Activated CD8-positive, alpha-beta T cell treated with anti-CD3 and anti-CD28 coated beads, Interleukin-2, amount 10 ng/mL, durations not matched to agents 7 days and 5 days (primary cell): ENCODE measurements at regions not wholly inside any gene's neighbourhood (a gene's known extent, or its start where the extent isn't known, plus 50 kb on each side); places are given as distances from the start of the nearest gene placed in this dataset.
A peak's percentile ranks its signal among the peaks of the same experiment; 100 is the strongest.

Source experiments
- ATAC-seq: fragments of 150-1000 bp; cut with Tn5 transposase; one replicate; pipeline ENCODE4 v1.10.0; 2021; ENCODE audit warnings: moderate library complexity
- CTCF ChIA-PET: fragments of 350-600 bp; sonication (Branson Sonifier 250); formaldehyde crosslinking; loops from one replicate; lab custom pipeline; 2021; ENCODE audit warnings: antibody characterized with exemption; lab: Charles Lee
- POLR2A ChIA-PET: fragments of 350-600 bp; sonication (Branson Sonifier 250); formaldehyde crosslinking; loops from one replicate; lab custom pipeline; 2021; ENCODE audit warnings: antibody characterized with exemption; lab: Charles Lee
- DNase-seq: peaks from one replicate; pipeline ENCODE4 v3.0.0-alpha.2; 2020
- H3K27ac Mint-ChIP-seq: one replicate; pipeline ENCODE4 v1.8.0; 2021; ENCODE audit warnings: mild to moderate bottlenecking, mixed read lengths
- H3K27me3 Mint-ChIP-seq: one replicate; pipeline ENCODE4 v1.8.0; 2021; ENCODE audit warnings: low read depth, mixed read lengths
- H3K36me3 Mint-ChIP-seq: one replicate; pipeline ENCODE4 v1.8.0; 2021; ENCODE audit warnings: low read depth, mixed read lengths
- H3K4me1 Mint-ChIP-seq: one replicate; pipeline ENCODE4 v1.8.0; 2021; ENCODE audit warnings: low read depth, mixed read lengths
- H3K4me3 Mint-ChIP-seq: one replicate; pipeline ENCODE4 v1.8.0; 2021; ENCODE audit warnings: mild to moderate bottlenecking, mixed read lengths
- H3K9me3 Mint-ChIP-seq: one replicate; pipeline ENCODE4 v1.8.0; 2022; ENCODE audit warnings: mixed read lengths; ENCODE audit not compliant: insufficient read depth

GRCh38 chr6:144929262-144929661 is 644.1 kb downstream of the UTRN start:
- Mint-ChIP-seq H3K36me3 (no peaks in the 10 kb centered on the region), H3K4me1 (no peaks in the 10 kb centered on the region), H3K27me3 (no peaks in the 10 kb centered on the region), H3K9me3 (no peaks in the 10 kb centered on the region), H3K27ac (no peak overlapping the region), H3K4me3 (no peak overlapping the region)
- ChIA-PET POLR2A (interaction anchor here (0.6 kb wide), 1 partner anchor 18 kb away, joined by 4 read pairs; no protein-coding TSS in a partner anchor), CTCF (no interaction called here)
- no peak for DNase-seq
- no peak for ATAC-seq

DNA sequence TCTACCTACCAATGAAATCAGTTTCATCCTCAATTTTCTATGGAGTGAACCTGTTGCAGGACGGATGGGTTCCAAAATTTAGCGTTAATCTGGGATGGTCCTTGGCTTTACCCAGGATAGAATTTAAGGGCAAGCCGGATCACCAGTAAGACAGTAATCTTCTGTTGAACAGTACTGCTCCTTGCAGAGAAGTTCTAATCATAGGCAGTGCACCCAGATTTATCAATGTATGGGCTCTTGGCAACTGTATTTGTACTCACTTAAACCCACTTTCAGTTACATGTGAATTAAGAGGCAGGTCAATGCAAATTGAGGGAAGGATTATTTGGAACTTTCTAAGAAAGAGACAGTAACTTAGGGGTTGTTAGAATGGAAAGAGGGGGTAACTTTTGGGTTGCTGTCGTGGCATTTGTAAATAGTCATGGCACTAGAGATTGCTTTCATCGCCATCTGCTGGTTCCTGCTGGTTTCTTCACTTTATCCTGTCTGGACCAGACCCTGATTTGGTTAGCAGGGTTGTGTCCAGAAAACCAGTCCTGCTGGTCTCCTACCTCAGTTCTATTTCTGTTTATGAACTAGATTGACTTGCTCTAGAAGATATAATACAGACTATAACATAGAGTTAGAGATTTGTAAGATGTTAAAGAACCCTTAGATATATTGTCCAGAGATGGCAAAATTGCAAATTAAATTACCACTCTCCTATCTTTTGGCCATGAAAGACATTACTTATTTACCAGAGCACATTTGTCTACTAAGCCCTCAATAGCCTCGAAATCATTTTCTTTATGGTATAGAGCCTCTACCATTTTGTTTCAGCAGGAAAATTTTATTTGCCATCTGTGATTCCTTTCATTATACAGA is 646.3 kb downstream of the UTRN start:
- H3K36me3 Mint-ChIP-seq: no peaks in the 10 kb centered on the region
- H3K27ac Mint-ChIP-seq: no peak overlapping the region
- H3K4me3 Mint-ChIP-seq: no peak overlapping the region
- ChIA-PET CTCF (interaction anchor here (0.7 to 1.6 kb wide), 3 partner anchors 22 to 349 kb away, joined by 3 to 12 read pairs (median 4); no protein-coding TSS in a partner anchor), POLR2A (no interaction called here)
- ATAC-seq: peak; percentile 68
- peaks cover 7% of the 10 kb centered on the region for H3K27me3 Mint-ChIP-seq
- H3K4me1 Mint-ChIP-seq: no peaks in the 10 kb centered on the region
- peak; percentile 61 for DNase-seq
- H3K9me3 Mint-ChIP-seq: no peaks in the 10 kb centered on the region

DNA sequence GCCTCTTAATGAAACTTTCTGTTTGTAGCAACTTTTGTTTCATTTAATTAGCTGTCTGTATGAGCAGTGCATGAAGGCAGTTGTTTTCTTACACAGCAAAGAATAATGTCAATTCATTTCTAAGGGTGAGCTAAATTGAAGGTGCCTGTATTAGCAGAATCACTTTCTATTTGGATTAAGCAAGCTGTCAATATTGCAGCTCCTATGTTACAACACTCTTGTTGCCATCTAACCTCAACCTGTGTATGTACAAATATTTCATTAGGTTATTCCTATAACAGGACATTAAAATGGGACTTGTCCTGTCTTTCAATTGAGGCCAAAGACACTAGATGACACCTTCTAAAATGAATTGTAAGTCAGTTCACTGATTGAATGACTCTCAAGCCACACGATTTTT is 647.5 kb downstream of the UTRN start:
- DNase-seq (no peak), ATAC-seq (no peak)
- Mint-ChIP-seq H3K9me3 (no peaks in the 10 kb centered on the region), H3K27me3 (peaks cover 7% of the 10 kb centered on the region), H3K36me3 (no peaks in the 10 kb centered on the region), H3K4me1 (no peaks in the 10 kb centered on the region), H3K4me3 (no peak overlapping the region), H3K27ac (no peak overlapping the region)
- ChIA-PET CTCF (interaction anchor here (1.1 to 1.6 kb wide), 3 partner anchors 10 to 350 kb away, joined by 3 to 12 read pairs (median 4); no protein-coding TSS in a partner anchor), POLR2A (no interaction called here)

GRCh38 chr6:144935181-144935580 is 650.0 kb downstream of the UTRN start:
- DNase-seq (no peak), ATAC-seq (no peak)
- ChIA-PET CTCF (no interaction called here), POLR2A (no interaction called here)
- Mint-ChIP-seq H3K9me3 (no peaks in the 10 kb centered on the region), H3K36me3 (no peaks in the 10 kb centered on the region), H3K27me3 (peaks cover 10% of the 10 kb centered on the region), H3K4me3 (no peak overlapping the region), H3K27ac (no peak overlapping the region), H3K4me1 (no peaks in the 10 kb centered on the region)

GRCh38 chr6:144935661-144936060 is 650.5 kb downstream of the UTRN start:
- DNase-seq: no peak
- Mint-ChIP-seq H3K27me3 (peaks cover 10% of the 10 kb centered on the region), H3K9me3 (no peaks in the 10 kb centered on the region), H3K4me3 (no peak overlapping the region), H3K27ac (no peak overlapping the region), H3K4me1 (no peaks in the 10 kb centered on the region), H3K36me3 (no peaks in the 10 kb centered on the region)
- CTCF ChIA-PET: interaction anchor here (1.2 kb wide), 1 partner anchor 350 kb away, joined by 3 read pairs; no protein-coding TSS in a partner anchor
- POLR2A ChIA-PET: no interaction called here
- no peak for ATAC-seq

DNA sequence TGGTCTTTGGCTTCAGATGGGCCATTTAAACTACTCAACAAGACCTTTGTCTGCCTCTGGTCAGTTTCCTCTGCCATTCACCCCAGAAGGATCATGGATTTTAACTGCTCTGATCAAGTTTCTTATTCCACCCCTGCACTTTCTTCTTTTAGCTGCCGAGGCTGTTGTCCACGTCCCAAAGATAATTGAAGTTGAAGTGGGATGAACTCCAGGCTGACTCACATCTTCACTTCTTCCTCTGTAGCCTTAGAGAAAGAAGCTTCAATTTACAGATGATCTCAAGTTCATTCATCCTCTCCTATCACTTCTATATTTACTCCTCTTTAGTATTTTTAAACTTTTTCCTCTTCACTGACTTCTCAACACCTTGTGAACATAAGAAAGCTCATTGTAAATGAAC is 651.6 kb downstream of the UTRN start:
- H3K36me3 Mint-ChIP-seq: no peaks in the 10 kb centered on the region
- H3K4me3 Mint-ChIP-seq: no peak overlapping the region
- no peaks in the 10 kb centered on the region for H3K4me1 Mint-ChIP-seq
- DNase-seq (no peak), ATAC-seq (no peak)
- ChIA-PET CTCF (interaction anchor here (1.2 kb wide), 1 partner anchor 351 kb away, joined by 3 read pairs; no protein-coding TSS in a partner anchor), POLR2A (no interaction called here)
- H3K27me3 Mint-ChIP-seq: peaks cover 10% of the 10 kb centered on the region
- H3K27ac Mint-ChIP-seq: no peak overlapping the region
- no peaks in the 10 kb centered on the region for H3K9me3 Mint-ChIP-seq

- no peaks in the 10 kb centered on the region for H3K4me1 Mint-ChIP-seq
- DNase-seq (no peak), ATAC-seq (no peak)
- no peak overlapping the region for H3K27ac Mint-ChIP-seq
- no peaks in the 10 kb centered on the region for H3K9me3 Mint-ChIP-seq
- ChIA-PET CTCF (no interaction called here), POLR2A (no interaction called here)
- no peak overlapping the region for H3K4me3 Mint-ChIP-seq
- H3K27me3 Mint-ChIP-seq: peaks cover 15% of the 10 kb centered on the region
- H3K36me3 Mint-ChIP-seq: no peaks in the 10 kb centered on the region
Measured at GRCh38 chr6:144939921-144940320, 654.8 kb downstream of the UTRN start.

GRCh38 chr6:144944106-144944505 is 659.0 kb downstream of the UTRN start:
- POLR2A ChIA-PET: no interaction called here

DNA sequence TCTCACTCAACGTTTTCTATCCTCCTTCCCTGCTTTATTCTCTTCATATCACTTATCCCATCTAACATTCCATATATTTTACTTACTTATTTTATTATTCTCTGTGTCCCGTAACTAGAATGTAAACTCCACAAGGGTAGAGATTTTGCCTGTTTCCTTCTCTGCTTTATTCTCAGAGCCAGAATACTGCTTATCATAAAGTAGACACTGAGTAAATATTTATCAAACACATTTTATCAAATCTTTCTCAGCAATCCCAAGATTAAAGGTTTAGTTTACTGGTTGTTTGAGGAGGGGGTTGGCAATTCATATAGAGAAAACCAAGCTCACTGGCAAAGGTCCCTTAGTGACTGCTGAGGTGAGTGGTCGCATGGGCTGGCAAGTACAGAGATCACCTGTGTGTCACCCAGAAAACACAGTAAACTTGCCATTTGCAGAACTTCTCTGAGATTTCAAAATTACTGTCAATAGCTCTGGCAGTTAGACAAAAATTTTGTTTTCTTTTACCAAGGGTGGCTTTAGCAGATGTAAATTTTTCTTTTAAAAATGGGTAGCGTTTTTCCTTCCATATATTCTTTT is 662.4 kb downstream of the UTRN start:
- H3K4me3 Mint-ChIP-seq: no peak overlapping the region
- H3K36me3 Mint-ChIP-seq: no peaks in the 10 kb centered on the region
- no peaks in the 10 kb centered on the region for H3K4me1 Mint-ChIP-seq
- no peaks in the 10 kb centered on the region for H3K9me3 Mint-ChIP-seq
- no peak for ATAC-seq
- ChIA-PET POLR2A (interaction anchor here (0.9 kb wide), 1 partner anchor 18 kb away, joined by 4 read pairs; no protein-coding TSS in a partner anchor), CTCF (no interaction called here)
- no peak overlapping the region for H3K27ac Mint-ChIP-seq
- peaks cover 15% of the 10 kb centered on the region for H3K27me3 Mint-ChIP-seq
- no peak for DNase-seq

More at GRCh38 chr6:144944106-144944505, 659.0 kb downstream of the UTRN start:
- DNase-seq (no peak), ATAC-seq (no peak)
- H3K27ac Mint-ChIP-seq: no peak overlapping the region
- no peaks in the 10 kb centered on the region for H3K36me3 Mint-ChIP-seq
- no peaks in the 10 kb centered on the region for H3K4me1 Mint-ChIP-seq
- no peak overlapping the region for H3K4me3 Mint-ChIP-seq
- peaks cover 16% of the 10 kb centered on the region for H3K27me3 Mint-ChIP-seq
- H3K9me3 Mint-ChIP-seq: no peaks in the 10 kb centered on the region
- CTCF ChIA-PET: no interaction called here

GRCh38 chr6:144951730-144952437 is 666.7 kb downstream of the UTRN start:
- no peak overlapping the region for H3K4me3 Mint-ChIP-seq

DNA sequence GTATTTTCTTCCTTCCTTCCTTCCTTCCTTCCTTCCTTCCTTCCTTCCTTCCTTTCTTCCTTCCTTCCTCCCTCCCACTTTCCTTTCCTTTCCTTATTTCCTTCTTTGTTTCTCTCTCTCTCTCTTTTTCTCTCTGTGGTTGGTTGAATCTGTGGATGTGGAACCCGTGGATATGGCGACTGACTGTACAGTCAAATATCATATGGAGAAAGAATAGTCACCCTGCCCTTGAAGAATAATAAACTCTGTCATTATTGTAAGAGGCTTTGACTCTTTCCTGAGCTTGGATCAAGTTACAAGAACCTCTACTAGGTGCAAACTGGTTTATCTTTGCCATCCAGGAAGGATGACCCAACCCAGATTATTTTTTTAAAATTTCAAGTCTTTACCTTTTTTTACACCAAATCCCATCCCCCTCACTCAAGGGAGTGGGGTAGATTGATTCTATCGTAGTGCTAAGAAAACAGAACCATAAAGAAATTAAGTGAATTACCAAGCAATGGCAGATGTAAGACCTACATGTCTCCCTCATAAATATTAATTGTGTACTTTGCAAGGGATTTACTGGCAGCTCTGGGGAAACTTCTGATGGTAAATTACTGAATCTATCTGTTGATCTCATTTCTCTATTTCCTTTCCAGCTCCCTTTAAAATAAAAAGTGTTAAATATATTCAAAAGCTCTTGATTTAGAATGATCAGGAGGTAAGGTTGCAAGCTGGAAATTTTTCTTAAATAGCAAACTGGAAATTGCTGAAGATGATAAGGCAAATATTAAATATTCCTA is 667.5 kb downstream of the UTRN start:
- no peak for DNase-seq
- Mint-ChIP-seq H3K36me3 (no peaks in the 10 kb centered on the region), H3K9me3 (no peaks in the 10 kb centered on the region), H3K4me3 (no peak overlapping the region), H3K27me3 (peaks cover 3% of the 10 kb centered on the region), H3K27ac (no peak overlapping the region), H3K4me1 (no peaks in the 10 kb centered on the region)
- ChIA-PET CTCF (interaction anchor here (0.8 kb wide), 1 partner anchor 21 kb away, joined by 3 read pairs; no protein-coding TSS in a partner anchor), POLR2A (no interaction called here)
- ATAC-seq: no peak

More at GRCh38 chr6:144951730-144952437, 666.7 kb downstream of the UTRN start:
- H3K4me1 Mint-ChIP-seq: no peaks in the 10 kb centered on the region
- DNase-seq: no peak
- ChIA-PET POLR2A (no interaction called here), CTCF (no interaction called here)
- ATAC-seq: no peak
- no peaks in the 10 kb centered on the region for H3K36me3 Mint-ChIP-seq
- peaks cover 3% of the 10 kb centered on the region for H3K27me3 Mint-ChIP-seq
- H3K9me3 Mint-ChIP-seq: no peaks in the 10 kb centered on the region
- H3K27ac Mint-ChIP-seq: no peak overlapping the region
